Keratinocyte (primary cell): ENCODE measurements at regions not wholly inside any gene's neighbourhood (a gene's known extent, or its start where the extent isn't known, plus 50 kb on each side); places are given as distances from the start of the nearest gene placed in this dataset.

Experiments
- CTCF ChIP-seq, 3 experiments: IDR thresholded peaks in 1 of 3; conservative IDR thresholded peaks in 1 of 3; optimal IDR thresholded peaks in 1 of 3; 2 replicates in 2 of 3; 3 replicates in 1 of 3; pipeline versions ENCODE3 to v1.5.1; 2011; ENCODE audit warnings: low read length in 3 of 3, mild to moderate bottlenecking in 3 of 3, moderate library complexity in 2 of 3, control low read depth in 1 of 3, inconsistent platforms in 1 of 3; ENCODE audit not compliant: insufficient read depth in 2 of 3; ENCODE audit errors: extremely low read depth in 1 of 3
- EZH2 ChIP-seq: IDR thresholded peaks from one replicate; pipeline ENCODE4 v1.6.1; 2012; ENCODE audit warnings: inconsistent platforms, mild to moderate bottlenecking, low read length, moderate library complexity

- TF ChIP-seq CTCF (optimal IDR thresholded peaks at IDR 0.05 in 1 of 3, IDR thresholded peaks at IDR 0.05 in 1 of 3, conservative IDR thresholded peaks at IDR 0.05 in 1 of 3; ENCODE audit: extremely low read depth in 1 of 3, insufficient read depth in 2 of 3, low read length in 3 of 3) (no peak), EZH2 (no peak)
Observed at GRCh38 chr4:126354784-126355183, 1040.0 kb downstream of the FAT4 start.
